ENCODE measurements at regions not wholly inside any gene's neighbourhood (a gene's known extent, or its start where the extent isn't known, plus 50 kb on each side); places are given as distances from the start of the nearest gene placed in this dataset.

GRCh38 chr2:85953476-85953875, 64.7 kb upstream of the ST3GAL5 start:
- H3K4me1 Mint-ChIP-seq = peaks cover 7% of the 10 kb centered on the region
- Histone ChIP-seq H4K20me1 (ENCODE audit: insufficient read depth, low read length) (no peaks in the 10 kb centered on the region), H3K79me2 (ENCODE audit: insufficient read depth, low read length) (no peaks in the 10 kb centered on the region), H3K9me3 (replicated peaks in 1 of 2; ENCODE audit: control insufficient read depth in 1 of 2, insufficient read depth in 1 of 2, low read length in 2 of 2) (no peaks in the 10 kb centered on the region), H3K4me3 (replicated peaks in 1 of 3; ENCODE audit: low read depth in 2 of 3, low read length in 3 of 3) (no peak overlapping the region), H2AFZ (ENCODE audit: insufficient read depth, low read depth, low read length, poor library complexity, severe bottlenecking) (peak overlapping the region; percentile 21), H3K27ac (ENCODE audit: low read depth in 1 of 2, low read length in 2 of 2) (no peak overlapping the region), H3K4me1 (ENCODE audit: control insufficient read depth in 1 of 2, insufficient read depth in 2 of 2, low read length in 2 of 2) (peaks cover 7 to 16% of the 10 kb centered on the region in 2 donors), H3K9ac (ENCODE audit: insufficient read depth, low read length, poor library complexity, severe bottlenecking) (no peak overlapping the region), H3K27me3 (ENCODE audit: control insufficient read depth in 2 of 2, insufficient read depth in 2 of 2, low read length in 2 of 2) (no peaks in the 10 kb centered on the region), H3K36me3 (replicated peaks in 1 of 2; ENCODE audit: control insufficient read depth in 1 of 2, insufficient read depth in 2 of 2, low read length in 2 of 2) (no peaks in the 10 kb centered on the region), H3K4me2 (replicated peaks; ENCODE audit: extremely low read depth, low read length, poor library complexity, severe bottlenecking) (no peak overlapping the region)
- peaks cover 0 to under 1% (median under 1%) of the 10 kb centered on the region in 7 donors for H3K9me3 Mint-ChIP-seq
- peaks cover 0 to 3% (median 0%) of the 10 kb centered on the region in 3 donors for H3K27me3 Mint-ChIP-seq (ENCODE audit: low read depth in 3 of 3)
- intact Hi-C loops (cut with micrococcal nuclease) = no loop called here
- TF ChIP-seq CTCF (IDR thresholded peaks at IDR 0.05) = no peak
- no peak overlapping the region for H3K4me3 Mint-ChIP-seq
- H3K27ac Mint-ChIP-seq = peak overlapping the region in 1 of 7 donors; percentile 29
- 83% methylated on average over 4 of the region's 5 CpGs for WGBS (ENCODE audit: insufficient coverage)
- no peak for DNase-seq
- peaks cover 0 to 1% of the 10 kb centered on the region in 2 donors for H3K36me3 Mint-ChIP-seq

GRCh38 chr2:85952196-85952734, 63.5 kb upstream of the ST3GAL5 start:
- peaks cover 0 to 3% (median 0%) of the 10 kb centered on the region in 3 donors for H3K27me3 Mint-ChIP-seq (ENCODE audit: low read depth in 3 of 3)
- H3K4me1 ChIP-seq (ENCODE audit: control insufficient read depth in 1 of 2, insufficient read depth in 2 of 2, low read length in 2 of 2) = peaks cover 7 to 16% of the 10 kb centered on the region in 2 donors
- no peak overlapping the region for H3K4me2 ChIP-seq (replicated peaks; ENCODE audit: extremely low read depth, low read length, poor library complexity, severe bottlenecking)
- peak overlapping the region; percentile 52 for H2AFZ ChIP-seq (ENCODE audit: insufficient read depth, low read depth, low read length, poor library complexity, severe bottlenecking)
- peaks cover 0 to 3% of the 10 kb centered on the region in 2 donors for H3K36me3 Mint-ChIP-seq
- 88% methylated on average over 5 of the region's 8 CpGs for WGBS (ENCODE audit: insufficient coverage)
- no peak overlapping the region for H3K4me3 ChIP-seq (replicated peaks in 1 of 3; ENCODE audit: low read depth in 2 of 3, low read length in 3 of 3)
- H4K20me1 ChIP-seq (ENCODE audit: insufficient read depth, low read length) = no peaks in the 10 kb centered on the region
- H3K27ac Mint-ChIP-seq = peak overlapping the region in 1 of 7 donors; percentile 16
- H3K4me1 Mint-ChIP-seq = peaks cover 7% of the 10 kb centered on the region
- H3K27ac ChIP-seq (ENCODE audit: low read depth in 1 of 2, low read length in 2 of 2) = no peak overlapping the region
- peaks cover 1 to 5% of the 10 kb centered on the region in 2 donors for H3K9me3 ChIP-seq (replicated peaks in 1 of 2; ENCODE audit: control insufficient read depth in 1 of 2, insufficient read depth in 1 of 2, low read length in 2 of 2)
- no peak overlapping the region for H3K9ac ChIP-seq (ENCODE audit: insufficient read depth, low read length, poor library complexity, severe bottlenecking)
- intact Hi-C loops (cut with micrococcal nuclease) = no loop called here
- H3K36me3 ChIP-seq (replicated peaks in 1 of 2; ENCODE audit: control insufficient read depth in 1 of 2, insufficient read depth in 2 of 2, low read length in 2 of 2) = no peaks in the 10 kb centered on the region
- no peaks in the 10 kb centered on the region for H3K79me2 ChIP-seq (ENCODE audit: insufficient read depth, low read length)
- no peak overlapping the region for H3K4me3 Mint-ChIP-seq
- no peaks in the 10 kb centered on the region for H3K27me3 ChIP-seq (ENCODE audit: control insufficient read depth in 2 of 2, insufficient read depth in 2 of 2, low read length in 2 of 2)
- TF ChIP-seq CTCF (IDR thresholded peaks at IDR 0.05) = no peak
- no peak for DNase-seq
- H3K9me3 Mint-ChIP-seq = peaks cover 3 to 10% (median 7%) of the 10 kb centered on the region in 7 donors
